ENCODE measurements at regions not wholly inside any gene's neighbourhood (a gene's known extent, or its start where the extent isn't known, plus 50 kb on each side); places are given as distances from the start of the nearest gene placed in this dataset.

DNA sequence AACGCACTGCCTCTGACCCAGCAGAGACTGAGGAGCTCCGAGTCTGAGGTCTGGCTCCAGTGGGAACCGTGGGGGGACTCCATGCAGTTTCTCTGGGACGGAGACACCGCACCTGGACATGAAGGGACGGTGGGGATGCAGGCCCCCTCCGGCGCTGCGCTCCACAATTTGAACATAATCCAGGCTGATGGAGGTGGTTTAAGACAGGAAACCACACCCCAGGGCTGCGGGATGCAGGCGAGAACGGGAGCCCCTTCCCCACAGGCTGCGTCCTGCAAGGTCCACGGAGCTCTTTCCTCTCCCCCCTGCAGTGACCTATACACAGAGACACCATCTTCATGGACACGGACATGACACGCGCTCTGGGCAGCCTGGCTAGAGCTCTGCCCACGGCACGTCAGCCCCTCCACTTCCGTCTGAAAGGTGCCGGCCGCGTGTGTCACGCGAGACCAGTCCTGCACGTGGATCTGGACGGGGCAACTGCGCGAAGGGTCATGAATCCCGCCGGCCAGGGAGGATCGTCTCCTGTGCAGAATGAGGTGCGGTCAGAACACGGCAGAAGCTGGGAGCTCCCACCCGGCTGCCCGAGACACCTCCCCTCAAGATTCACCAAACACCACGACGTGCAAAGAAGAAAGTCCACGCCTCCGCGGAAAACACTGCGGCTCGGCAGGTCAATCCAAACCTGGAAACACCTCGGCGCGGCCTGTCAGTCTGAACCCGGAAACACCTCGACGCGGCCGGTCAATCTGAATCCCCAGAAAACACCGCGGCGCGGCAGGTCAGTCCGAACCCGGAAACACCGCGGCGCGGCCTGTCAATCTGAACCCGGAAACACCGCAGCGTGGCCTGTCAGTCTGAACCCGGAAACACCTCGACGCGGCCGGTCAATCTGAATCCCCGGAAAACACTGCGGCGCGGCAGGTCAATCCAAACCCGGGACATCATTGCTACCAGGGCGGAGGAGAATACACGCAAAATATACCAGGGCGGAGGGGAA, 212.4 kb downstream of the BRD1 start:
- TF ChIP-seq, protein P1, sequence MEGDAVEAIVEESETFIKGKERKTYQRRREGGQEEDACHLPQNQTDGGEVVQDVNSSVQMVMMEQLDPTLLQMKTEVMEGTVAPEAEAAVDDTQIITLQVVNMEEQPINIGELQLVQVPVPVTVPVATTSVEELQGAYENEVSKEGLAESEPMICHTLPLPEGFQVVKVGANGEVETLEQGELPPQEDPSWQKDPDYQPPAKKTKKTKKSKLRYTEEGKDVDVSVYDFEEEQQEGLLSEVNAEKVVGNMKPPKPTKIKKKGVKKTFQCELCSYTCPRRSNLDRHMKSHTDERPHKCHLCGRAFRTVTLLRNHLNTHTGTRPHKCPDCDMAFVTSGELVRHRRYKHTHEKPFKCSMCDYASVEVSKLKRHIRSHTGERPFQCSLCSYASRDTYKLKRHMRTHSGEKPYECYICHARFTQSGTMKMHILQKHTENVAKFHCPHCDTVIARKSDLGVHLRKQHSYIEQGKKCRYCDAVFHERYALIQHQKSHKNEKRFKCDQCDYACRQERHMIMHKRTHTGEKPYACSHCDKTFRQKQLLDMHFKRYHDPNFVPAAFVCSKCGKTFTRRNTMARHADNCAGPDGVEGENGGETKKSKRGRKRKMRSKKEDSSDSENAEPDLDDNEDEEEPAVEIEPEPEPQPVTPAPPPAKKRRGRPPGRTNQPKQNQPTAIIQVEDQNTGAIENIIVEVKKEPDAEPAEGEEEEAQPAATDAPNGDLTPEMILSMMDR (IDR thresholded peaks at IDR 0.05; ENCODE audit: low read depth, low read length), result no peak
- TF ChIP-seq POLR2A (IDR thresholded peaks at IDR 0.05; ENCODE audit: extremely low read depth, insufficient read length), result no peak
- TF ChIP-seq, protein P2, sequence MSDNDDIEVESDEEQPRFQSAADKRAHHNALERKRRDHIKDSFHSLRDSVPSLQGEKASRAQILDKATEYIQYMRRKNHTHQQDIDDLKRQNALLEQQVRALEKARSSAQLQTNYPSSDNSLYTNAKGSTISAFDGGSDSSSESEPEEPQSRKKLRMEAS (IDR thresholded peaks at IDR 0.05; ENCODE audit: low read depth, low read length), result no peak

Data from NB4 (cell line).